ENCODE measurements at regions not wholly inside any gene's neighbourhood (a gene's known extent, or its start where the extent isn't known, plus 50 kb on each side); places are given as distances from the start of the nearest gene placed in this dataset.

DNA sequence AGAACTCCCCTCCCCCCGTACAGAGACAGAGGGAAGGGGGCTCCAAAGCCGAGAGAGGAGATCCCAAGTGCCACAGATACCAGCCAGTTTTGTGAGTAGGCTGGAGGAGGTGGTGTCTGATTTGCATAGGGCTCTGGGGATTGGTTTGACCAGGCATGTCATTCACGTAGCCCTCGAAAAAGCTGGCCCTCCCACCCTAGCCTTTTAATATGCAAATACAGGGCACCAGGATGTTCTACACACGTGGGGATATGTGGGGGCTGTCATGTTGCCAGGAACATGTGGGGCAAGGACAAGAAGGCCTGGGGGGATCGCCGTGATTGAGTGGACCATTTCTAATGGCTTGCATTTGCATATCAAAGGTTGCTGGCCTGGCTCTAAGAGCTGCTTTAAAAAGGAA is 272.9 kb downstream of the PPP1R2C start:
- no peak for DNase-seq

DNA sequence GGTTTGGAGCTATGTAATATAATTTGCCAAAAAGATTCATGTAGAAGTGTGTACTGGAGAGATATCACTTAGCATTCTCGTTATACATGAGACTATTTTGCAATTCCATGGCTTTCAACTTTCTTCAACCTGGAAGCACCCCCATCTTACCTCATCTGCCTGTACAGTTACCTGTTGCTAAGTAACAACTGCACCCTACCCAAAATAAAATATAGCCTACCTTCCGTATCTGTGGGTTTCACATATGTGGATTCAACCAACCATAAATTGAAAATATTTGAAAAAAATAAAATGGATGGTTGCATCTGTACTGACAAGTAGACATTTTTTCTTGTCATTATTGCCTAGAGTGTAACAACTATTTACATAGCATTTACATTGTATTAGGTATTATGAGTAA is 278.3 kb downstream of the PPP1R2C start:
- DNase-seq = no peak

DNA sequence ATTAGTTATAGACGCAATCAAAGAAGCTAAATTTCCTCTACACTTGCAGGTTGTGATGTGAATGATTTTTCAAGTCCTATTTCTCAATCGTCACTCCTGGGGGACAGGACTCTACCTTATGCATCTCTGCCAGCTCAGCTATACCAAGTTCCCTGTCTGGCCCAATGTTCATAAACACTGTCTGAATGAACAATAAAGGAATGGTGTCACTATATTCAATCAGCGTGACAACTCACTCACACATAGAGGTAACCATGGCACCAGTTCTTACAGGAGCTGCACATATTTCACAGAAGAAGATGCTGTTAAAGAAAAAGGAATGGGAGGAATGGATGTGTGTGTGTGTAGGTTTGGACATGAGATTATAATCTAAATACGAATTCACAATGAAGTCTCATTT is 280.6 kb downstream of the PPP1R2C start:
- DNase-seq = no peak

DNA sequence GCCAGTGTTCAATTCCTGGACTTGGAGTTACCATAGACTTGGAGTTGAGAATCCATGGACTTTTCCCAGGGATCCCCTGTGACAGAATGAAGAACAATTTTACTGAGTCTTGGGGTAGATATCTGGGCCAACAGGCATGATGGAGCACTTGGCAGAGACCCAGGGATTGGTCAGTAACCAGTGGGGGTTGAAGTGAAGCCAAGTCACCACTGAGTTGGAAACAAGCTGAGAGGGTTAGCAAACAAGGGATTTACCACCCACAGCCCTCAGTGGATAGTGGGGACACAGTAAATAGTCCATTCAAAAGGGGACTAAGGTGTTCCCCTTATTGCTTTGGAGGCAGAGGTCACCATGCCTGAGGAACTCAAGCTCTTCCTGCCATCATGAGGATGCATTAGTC is 281.7 kb downstream of the PPP1R2C start:
- no peak for DNase-seq

DNA sequence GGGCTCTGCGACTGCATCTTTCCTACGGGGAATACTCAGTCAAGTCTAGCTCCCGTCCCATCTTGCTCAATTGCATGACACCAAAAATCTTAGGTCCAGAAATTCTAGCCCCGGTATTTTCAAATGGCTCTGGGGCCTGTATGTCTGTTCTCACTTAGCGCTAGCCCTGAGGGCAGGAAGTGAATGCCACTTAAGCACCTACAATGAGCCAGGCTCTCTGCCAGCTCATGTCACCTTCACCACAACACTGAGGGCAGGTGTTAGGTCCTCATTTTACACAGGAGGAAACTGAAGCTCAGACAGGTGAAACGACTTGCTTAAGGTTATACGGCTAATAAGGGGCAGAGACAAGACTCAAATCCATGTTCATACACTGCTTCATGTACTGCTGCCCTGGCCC is 282.8 kb downstream of the PPP1R2C start:
- DNase-seq = no peak

DNA sequence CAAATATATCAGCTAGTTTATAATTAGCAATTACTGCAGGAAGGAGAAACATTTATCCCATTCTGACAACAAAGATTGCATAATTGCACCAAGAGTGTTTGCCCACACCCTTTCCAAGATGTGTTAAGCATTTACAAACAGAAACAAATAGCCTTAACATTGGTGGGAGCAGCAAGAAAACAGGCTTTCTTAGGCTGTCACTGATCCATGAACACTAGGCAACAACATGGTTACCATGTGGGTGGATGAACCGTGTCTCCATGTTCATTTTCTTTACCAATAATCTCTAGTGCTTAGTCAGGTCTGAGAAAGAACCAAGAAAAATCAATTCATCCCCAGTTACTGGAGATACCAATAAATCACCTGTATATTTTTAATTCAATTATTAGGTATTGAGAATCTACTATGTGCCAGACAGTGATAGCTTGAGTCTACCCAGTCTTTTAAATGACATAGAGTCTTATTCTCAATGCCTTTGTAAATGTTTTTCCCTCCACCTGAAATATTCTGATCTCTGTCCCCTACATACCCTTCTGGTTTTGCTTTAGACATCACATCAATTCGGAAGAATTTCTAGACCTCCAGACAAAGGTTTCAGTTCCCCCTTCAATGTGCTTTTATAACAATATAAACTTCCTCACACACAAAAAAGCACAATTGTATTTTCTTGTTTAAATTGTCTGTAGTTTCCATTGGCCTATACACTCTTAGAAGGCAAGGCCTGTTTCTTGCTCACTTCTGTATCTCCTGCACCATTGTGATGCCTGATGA is 286.6 kb downstream of the PPP1R2C start:
- DNase-seq = no peak

DNA sequence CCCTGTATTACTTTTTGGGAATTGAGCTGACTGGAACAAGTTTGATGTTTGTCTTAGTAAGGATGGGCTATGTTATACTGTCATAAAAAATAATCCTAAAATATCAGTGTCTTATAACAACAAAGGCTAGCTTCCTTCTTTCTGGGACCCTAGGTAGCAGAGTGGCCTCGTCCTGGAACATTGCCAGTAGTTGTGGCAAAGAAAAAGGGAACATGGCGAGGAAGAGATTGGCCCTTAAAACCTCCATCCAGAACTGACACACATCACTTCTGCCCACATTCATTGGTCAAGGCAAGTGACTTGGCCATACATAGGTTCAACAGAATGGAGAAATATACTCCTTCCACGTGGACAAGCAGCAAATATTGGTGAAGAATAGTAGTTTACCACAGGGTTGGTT is 287.9 kb downstream of the PPP1R2C start:
- DNase-seq = no peak

DNA sequence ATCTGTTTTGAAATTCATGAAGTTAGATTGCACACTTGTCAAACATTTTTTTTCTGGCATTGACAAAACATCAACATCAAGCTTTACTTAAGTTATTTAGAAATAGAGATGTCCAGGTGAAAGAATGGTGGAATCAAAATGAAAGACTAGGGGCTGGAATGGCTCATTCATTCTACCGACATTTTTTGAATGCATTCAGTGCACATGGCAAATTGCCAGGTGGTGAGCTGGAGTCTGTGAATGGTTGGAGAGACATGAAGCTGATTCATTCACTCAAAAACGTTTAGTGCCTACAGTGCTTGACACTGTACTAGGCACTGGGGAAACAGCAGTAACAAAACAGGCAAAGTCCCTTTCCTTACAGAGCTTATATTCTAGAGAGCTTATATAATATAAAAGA is 292.4 kb downstream of the PPP1R2C start:
- DNase-seq = no peak

DNA sequence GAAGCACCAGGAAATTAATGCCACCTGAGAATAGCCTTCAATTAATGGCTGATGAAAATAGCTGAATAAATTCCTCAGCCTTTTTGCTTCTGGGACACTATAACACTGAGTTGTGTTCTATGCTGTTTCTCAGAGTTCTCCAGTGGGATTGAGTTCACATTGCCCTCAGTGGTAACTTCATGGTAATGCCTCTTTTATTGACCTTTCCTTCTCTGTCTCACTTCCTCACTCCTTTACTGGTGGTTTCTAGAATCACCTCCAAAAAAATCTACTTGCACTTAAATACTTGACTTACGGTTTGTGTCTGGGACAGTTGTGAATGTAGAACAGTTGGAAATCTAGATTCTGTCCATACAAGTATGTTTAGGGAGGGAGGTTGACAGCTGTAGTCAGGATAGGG is 293.7 kb downstream of the PPP1R2C start:
- DNase-seq = no peak

DNA sequence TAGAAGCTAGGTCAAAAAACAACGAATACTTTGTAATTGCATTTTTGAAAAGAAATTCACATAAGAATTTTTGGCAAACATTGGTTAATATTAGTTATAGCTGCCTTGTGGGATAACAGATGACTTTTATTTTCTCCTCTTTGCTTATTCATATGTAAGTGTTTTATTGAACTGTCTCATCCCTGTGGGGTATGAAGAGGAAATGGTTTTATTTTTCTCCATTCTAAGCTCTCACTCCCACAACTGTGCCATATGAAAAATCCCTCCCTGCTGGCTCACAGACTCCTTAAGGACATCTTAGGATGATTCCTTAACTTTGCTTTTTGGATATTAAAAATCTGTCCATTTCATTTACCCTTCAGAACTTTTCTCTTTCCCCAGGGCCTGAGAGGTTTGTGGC is 300.6 kb downstream of the PPP1R2C start:
- no peak for DNase-seq

DNA sequence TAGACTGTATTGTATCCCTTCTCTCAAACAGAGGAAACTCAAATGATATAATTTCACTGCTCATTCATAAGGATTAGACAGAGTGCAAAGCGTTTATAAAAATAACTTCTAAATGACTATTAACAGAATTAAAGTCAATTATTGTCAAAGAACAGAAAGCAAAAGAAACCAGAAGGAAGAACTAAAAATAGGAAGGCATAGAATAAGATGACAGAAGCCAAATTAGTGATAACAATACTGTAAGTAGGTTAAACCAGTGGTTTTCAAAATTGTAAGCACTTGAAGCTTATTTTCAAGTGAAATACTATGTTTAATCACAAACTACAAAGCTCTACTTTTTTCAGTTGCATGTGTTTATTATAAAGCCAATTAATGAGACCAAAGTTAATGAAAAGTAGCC is 305.2 kb downstream of the PPP1R2C start:
- DNase-seq = no peak

DNA sequence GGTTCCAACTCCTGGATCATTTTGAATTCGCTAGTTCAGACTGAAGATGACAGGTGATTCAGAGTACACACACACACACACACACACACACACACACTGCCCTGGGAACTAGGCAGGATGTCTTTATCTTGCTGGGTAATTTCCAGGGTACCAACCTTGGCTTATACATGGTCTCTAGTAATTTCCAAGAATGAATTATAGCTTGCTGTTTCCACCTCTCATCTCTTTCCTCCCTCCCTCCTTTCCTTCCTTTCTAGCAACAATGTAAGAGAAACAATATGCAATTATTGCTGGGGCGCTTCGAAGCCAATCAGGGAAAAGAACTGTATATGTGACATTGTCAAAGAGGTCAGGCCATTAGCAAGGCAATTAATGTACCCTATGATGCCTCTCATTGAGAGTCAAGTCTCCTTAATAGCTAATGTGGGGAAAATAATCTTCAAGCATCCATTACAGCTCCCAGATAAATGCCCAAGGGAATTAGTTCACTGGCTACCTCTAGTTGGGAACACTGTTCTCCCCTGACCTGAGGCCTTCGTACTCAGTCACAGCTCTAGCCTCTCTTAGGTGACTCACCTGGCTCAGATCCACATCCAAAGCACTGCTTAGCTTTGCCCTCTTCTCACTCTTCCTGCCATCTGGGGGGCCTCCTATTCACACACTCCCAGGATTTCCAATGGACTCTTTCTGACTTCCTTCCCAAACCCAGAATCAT is 311.5 kb downstream of the PPP1R2C start:
- DNase-seq = no peak

DNA sequence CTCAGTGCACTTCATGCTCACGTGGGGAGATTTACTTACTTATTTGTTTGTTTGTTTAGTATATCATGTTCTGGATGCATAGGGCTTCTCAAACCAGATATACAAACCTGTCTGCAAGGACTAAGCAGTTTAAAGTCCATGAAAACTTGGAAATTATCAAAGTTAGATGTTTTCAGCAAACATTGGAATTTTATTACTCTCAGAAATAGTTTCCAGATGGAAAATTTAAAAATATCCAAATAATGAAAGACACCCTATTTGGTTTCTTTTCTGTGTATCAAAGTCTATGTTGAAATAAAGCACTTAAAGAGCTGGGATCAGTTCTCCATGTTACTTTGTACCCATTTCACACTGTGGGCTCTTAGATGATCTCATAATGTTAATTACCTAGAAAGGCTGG is 312.1 kb downstream of the PPP1R2C start:
- no peak for DNase-seq

DNA sequence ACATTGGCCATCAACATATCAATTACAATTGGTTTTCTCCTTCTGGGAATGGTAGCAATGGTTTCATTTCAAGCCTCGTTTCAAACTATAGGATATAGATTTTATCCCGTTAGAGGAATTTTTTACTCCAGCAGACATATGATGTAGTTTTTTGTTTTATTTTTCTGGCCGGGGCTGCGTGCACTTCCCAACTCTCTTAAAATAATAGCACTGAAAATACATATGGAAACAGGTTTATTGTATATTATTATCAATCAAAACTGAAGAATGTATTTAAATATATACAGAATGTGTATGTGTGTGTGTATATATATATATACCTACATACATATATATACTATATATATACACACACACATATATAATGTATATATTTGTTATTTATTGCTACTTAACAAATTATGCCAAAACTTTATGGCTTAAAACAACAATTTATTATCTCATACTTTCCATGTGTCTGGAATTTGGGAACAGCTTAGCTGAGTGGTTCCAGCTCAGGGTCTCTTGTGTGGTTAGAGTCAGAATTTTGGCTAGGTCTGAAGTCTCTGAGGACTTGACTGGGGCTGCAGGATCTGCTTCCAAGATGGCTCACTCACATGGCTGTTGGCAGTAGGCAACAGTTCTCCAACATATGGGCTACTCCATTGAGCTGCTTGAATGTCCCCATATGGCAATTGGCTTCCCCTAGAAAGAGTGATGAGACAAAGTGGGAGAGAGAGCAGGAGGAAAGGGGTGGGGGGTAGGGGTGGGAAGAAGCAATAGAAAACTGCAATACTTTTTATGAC is 314.1 kb downstream of the PPP1R2C start:
- DNase-seq = no peak

DNA sequence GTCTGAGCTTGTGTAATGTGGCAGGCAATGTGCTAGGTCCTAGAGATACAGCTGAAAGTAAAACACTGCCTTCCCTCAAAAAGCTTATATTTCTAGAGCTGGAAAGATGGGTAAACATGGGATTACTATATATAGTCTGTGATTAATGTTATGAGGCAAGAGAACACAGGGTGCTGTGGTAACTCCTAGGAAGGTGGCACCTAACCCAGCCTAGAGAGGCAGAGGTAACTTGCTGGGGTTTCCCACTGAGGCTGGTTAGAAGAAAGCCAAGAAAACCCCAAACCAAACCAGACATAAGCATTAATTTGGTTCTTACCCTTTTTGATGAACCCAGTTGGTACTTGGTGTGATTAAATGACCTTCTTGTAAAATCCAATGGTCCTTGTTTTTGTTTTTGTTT is 315.0 kb downstream of the PPP1R2C start:
- no peak for DNase-seq

DNA sequence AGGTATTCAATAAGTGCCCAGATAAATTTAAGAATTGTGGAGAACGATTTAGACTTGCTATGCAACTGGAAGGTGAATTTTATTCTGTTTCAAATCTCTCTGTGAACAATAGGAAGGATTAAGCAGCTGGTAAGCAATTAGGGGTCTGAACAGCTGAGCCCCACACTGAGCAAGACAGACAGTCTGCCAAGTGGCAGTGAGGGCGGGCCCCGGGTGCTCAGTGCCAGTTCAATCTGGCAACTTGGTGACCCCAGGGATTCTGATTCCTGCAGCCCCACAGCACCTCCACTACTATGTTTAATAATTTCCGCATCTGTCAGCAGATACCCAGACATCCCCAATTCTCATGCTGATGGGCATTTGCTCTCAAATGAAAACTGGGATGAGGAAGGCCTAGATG is 317.3 kb downstream of the PPP1R2C start:
- no peak for DNase-seq

DNA sequence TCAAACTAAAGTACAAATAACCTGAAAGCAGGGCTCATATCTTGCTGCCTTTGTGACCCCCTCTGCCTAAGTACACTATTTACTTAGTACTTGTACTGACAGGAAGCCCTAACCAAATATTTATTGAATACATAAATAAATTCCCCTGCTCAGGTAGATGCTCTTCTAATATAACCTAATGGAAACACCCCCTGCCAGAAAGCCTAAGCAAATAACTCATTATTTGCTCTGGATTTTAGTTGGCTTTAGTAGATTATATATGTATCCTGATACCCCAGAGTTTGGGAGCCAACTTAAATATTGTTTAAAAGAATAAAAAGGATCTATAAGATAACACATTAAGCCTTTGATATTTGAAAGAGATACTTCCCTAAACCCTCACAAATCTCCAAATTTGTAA is 318.2 kb downstream of the PPP1R2C start:
- DNase-seq = no peak

DNA sequence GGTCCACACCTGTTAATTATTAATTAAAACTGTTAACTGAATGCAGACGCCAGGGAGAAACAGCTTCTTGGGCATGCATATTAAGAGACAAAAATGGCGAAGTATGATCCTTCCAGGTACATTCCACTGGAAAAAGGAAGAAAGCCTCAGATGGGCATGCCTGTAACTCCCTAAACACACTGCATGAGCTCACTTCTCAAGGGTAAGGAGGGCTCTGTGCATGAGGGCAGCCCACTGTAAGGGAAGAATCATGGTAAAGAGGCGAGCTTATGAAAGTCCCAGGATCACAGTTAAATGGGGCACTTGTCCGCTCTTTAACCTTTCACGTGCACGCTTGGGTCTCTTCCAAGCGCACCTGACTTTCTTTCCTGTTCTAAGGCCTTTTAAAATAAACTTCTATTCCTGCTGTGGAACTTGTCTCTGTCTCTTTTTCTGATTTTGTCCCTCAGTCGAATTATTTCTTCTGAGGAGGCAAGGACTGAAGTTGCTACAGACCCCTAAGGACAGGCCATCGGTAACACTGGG is 321.7 kb downstream of the PPP1R2C start:
- no peak for DNase-seq

DNA sequence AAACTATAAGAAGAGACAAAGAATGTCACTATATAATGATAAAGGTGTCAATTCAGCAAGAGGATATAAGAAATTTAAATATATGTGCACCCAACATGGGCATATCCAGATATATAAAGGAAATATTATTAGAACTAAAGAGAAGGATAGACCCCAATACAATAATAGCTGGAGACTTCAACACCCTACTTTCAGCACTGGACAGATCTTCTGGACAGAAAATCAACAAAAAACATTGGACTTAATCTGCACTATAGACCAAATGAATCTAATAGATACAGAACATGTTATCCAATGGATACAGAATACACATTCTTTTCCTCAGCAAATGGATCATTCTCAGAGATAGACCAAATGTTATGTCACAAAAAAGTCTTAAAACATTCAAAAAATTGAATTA is 327.7 kb downstream of the PPP1R2C start:
- no peak for DNase-seq

DNA sequence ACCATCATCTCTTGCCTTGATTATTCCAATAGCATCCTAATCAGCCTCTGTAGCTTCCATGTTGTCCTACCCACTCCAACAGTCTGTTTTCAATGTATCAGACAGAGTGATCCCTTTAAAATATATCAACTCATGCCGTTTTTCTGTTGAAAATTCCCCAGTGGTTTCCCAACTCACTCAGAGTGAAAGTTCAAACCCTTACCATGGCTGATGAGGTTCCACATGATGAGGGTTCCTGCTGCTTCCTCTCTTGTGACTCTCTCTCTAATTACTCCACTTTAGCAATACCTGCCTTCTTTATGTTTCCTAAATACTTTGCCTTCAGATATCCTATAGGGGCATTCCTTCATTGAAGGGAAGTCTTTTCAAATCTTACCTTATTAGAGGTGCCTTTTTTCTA is 334.7 kb downstream of the PPP1R2C start:
- DNase-seq = no peak

DNA sequence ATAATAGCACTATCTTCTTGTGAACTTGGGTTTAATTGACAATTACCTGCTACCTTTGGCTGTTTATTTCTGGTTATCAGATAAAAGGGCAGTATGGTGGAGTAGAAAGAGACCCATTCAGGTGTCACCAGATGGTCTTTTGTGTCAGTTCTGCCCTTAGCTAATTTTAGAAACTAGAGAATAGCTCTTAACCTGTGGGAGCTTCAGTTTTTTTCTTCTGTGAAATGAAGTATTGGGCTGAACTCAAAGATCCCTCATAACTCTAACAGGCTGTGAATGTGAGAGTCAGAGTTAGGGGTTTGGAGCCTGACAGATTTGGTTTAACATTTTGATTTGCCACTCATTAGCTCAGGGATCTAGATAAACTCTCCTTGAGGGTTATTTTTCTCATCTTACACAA is 335.2 kb downstream of the PPP1R2C start:
- no peak for DNase-seq

DNA sequence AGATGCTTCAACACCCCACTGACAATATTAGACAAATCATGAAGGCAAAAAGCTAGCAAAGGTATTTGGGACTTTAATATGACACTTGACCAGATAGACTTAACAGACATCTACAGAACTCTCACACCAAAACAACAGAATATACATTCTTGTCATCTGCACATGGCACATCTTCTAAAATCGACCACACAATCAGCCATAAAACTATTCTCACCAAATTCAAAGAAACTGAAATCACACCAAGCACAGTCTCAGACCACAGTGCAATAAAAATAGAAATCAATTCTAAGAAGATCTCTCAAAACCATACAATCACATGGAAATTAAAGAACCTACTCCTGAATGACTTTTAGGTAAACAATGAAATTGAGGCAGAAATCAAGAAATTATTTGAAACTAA is 340.8 kb downstream of the PPP1R2C start:
- DNase-seq = no peak

DNA sequence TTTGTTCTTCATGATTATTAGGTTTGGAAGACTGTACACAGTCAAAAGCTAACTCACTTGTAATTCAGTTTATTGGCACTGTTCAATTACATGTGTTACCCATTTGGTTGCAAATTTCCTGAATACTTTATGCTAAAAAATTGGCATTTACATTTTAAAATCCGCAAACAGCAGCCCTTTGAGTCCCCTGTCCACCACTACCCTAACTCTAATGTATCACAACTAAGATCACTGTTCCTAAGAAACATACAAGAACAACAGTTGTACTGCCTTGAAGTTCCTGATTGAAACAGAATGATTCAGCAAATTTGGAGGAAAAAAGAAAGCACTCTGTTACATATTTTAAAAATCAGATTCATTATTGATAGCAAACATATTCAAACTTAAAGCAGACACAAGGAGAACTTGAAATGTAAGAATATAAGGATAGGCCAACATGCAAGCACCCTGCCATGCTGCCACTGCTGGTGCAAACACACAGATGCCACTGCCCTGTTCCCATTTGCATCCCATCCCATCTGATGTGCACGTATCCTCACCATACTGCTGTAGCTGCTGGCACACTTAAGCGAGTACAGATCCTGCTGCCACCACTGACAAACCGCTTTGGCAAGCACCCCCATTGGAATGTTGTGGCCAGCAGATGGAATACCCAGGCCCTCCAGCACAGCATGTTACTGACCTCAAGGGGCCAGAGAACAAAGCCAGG is 343.4 kb downstream of the PPP1R2C start:
- no peak for DNase-seq
